NCI-H1092 treated with DMSO at 0.1 percent for 48 hours (cell line): ENCODE measurements at regions not wholly inside any gene's neighbourhood (a gene's known extent, or its start where the extent isn't known, plus 50 kb on each side); places are given as distances from the start of the nearest gene placed in this dataset.
A peak's percentile ranks its signal among the peaks of the same experiment; 100 is the strongest.

ENCODE experiments used
- DNase-seq: peaks from one replicate; lab custom pipeline; 2025; lab: John Stamatoyannopoulos, UW

DNA sequence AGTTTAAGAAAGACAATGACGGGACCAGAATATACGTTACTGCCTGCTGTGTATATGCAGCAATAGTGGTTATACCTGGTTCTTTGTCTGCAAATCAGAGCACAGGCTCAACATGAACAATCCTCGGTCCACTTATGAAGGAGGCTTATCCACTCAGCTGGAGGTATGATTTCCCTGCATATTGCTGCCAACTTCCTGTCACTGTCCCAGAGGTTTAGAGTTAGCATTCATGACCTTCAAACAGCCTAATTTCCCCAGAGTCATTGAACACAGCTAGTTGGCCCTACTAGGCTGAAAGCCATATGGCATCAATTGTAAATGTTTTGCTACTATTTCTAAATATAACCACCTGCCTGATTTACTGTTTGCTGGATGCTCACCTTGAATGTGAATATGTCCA is 224.9 kb upstream of the ZNF717 start:
- DNase-seq: peak; percentile 4

DNA sequence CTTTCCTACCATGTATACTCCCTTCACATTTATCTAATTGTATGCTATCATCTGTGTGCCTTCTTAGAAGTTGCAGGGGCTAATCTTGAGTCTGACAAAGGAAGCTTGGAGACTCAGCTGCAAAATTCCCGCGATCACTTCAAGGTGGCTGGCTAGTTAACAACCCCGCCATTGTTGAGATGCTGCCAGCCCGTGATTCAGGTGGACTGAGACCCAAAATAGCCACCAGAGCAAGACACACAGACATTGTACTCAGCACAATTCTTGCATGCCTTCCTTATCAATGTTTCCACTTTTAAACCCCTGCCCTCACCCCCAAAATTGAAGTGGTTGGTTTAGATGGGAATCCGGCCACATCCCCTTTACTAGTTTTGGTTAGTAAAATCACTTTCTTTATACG is 225.8 kb upstream of the ZNF717 start:
- DNase-seq: no peak

DNA sequence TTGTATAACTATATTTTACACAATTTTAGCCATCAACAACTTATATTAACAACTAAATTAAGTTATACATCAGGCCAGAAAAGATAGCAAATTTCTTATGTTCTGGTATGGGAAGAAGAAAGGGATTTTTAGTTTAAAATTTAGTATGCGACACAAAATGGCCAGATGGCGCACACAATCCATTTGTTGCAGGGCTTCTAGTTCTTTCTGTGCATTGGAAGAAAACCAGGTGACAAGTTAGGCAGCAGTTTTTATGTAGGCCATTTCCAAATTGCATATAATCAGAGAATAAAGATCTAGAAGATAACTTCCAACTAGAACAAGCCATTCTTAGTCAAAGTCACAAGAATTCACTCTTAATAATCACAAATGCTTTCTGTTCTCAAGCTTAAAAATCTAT is 230.1 kb upstream of the ZNF717 start:
- no peak for DNase-seq

DNA sequence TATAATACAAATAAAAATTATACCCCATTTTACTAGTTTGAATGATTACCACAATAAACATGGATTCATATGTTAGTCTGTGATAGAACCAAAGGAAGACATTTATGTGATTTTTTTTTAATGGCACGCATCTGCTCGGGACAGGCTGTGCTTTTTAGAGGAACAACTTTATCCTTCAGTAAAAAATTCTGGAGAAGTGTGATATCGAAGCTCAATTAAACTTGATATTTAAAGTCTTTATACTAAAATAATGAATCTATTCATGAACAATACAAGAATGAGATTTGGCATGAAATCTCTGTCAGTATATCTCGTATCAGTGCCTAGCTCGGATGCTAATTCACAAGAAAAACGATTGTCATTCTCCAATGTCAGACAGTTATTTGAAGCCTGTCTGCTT is 230.8 kb upstream of the ZNF717 start:
- no peak for DNase-seq

DNA sequence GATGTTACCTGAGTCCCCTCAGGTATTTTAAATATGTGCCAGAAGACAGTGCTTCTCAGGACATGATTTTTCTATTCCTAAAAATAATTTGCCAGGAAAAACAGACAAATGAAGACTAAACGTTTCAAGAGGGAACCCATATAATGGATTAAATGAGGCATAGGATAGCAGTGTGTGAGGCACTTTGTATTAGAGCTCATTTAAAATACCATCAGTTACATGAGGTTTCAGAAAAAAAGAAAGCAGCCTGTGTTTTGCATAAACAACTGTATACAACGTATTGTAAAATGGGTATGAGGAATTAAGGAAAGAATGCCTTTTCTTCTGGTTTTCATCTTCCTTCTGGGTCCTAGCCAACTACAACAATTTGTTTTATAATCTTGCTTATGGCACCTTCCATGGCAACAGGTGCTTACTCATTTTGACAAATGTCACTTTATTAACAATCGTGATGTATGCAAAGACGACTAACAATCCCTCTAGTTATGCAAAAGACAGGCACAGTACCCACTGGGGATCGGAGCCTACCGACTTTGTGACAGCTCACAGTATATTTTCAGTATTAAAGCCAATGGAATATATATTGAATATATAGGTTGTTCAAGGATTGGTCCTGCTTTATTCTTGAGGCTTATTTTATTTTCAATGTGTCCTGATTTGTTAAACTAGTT is 231.6 kb upstream of the ZNF717 start:
- no peak for DNase-seq

DNA sequence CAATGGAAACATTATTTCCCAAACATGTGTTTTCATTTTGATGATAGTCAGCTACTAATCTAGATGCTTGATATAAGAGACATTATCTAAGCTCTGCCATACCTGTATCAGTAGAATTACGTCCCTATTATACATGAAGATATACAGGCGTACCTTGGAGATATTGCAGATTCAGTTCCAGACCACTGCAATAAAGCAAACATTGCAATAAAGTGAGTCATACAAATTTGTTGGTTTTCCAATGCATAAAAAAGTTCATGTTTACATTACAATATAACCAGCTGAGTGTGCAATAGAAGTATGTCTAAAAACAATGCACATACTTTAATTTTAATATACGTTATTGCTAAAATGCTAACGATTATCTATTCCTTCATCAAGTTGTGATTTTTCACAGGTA is 236.0 kb upstream of the ZNF717 start:
- no peak for DNase-seq

DNA sequence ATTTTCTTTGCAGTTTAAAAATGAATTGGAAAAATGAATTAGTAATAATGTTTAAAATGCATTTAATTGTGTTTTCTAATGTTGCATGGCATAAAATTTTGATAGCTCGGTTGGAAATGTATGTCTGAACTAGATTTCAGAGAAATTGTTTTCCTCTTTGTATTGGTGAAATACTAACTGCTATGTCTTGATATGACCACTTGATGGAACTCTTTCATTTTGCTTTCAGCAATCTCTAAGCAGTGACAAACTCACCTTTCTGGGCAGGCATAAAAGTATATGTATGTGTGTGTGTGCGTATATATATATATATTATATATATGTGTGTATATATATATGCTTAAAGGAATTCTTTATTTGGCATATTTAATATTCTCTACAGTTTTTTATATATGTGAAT is 239.3 kb upstream of the ZNF717 start:
- no peak for DNase-seq

DNA sequence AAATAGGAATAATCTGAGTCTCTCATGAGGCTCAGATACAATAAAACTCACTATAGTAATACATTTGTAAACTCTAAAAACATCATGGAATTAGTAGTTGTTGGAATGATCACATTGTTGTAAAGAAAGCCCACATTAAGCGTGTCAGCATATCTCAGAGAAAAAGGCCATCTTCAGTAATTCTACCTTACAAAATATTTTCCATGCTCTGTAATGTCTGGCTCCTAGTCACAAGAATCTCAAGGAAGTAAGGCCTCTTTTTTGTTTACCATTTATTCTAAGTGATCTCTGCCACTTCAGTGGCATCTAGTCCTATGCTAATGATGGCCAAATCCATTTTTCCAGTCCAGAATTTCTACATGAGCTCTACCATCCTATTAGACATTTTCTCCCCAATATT is 240.2 kb upstream of the ZNF717 start:
- no peak for DNase-seq

DNA sequence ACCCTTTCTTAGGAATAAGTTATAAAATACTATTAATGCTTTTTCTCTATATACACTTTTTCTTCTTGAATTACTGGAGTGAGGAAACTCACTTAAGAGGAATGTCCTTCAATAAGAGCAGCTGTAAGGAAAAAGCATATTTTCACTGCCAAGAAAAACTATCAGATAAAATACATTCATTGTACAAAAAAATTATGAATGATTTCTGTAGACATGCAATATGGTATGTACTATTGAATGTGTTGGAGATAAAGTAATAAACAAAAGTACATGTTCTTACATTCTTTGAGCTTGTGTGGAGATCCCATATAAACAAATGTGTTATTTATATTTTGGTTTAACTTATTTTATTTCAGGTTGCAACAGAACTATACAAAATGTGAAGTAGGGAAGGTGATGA is 241.0 kb upstream of the ZNF717 start:
- no peak for DNase-seq

DNA sequence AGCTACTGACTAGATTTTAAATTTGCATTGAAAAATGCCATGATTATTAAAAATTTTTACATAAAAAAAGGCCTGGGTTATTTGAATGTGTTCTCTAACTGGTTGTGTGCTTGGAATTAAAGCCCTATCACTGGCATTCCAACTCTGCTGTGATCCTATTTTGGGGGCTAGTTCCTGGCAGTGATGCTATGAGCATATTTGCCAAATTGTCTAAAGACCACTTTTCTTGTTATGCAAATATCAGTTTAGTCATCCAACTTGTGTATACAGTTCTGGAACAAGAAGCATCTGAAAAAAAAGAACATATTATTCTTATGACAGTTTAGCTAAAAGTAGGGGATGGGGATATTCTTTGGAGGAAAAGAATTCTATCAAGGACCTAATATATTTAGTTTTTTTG is 243.4 kb upstream of the ZNF717 start:
- DNase-seq: no peak

DNA sequence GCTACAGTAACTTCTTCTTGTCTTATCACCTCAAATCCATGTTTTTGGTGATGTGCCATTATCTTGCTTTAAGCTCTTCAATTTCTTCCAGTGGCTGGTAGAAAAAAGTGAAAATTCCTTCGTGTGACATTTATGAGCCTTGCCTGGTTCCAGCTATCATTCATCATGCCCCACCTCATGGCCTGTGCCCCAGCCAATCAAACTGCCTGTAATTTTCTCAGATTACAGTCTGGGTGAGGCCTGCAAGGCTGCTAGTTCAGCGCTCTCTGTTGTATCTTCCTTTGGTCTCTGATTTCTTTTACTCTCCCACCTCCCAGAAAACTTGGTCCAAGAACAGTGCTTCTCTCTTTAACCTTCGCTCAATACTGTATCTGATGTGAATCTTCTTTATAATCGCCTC is 249.3 kb upstream of the ZNF717 start:
- DNase-seq: no peak

DNA sequence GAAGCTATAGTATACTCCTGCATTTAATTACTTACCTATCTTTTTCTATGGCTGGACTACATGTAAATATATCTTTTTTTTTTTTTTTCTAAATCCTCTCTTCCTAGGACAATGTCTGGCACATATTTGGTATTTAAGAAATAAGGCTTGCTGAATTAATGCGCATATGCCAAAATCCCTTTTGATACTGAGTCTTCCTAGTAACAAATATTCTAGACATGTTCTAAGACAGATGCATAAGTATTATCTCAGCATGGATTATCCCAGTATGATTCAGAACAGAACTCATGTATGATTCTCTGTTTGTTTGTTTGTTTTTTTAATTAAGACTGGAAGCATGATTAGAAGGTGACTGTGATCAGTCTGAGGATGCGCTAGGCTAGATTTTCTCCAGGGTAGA is 249.8 kb upstream of the ZNF717 start:
- DNase-seq: no peak

DNA sequence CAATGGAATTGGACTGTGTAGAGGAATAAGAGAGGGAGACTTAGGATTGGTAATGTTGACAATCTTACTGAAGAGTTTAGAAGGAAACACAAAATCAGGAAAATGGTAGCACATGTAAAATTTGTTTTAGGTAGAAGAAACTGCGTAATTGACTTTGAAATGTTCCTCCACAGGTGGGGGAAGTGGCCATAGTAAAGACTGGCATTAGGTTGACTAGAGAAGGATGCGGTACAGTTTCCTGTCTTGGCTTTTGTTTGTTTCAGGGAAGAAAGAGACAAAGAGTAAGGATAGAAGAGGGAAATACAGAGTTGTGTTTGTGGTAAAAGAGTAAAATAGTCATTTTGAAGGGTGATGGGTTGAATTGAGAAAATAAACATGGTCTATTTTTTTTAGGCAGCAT is 253.6 kb upstream of the ZNF717 start:
- no peak for DNase-seq

DNA sequence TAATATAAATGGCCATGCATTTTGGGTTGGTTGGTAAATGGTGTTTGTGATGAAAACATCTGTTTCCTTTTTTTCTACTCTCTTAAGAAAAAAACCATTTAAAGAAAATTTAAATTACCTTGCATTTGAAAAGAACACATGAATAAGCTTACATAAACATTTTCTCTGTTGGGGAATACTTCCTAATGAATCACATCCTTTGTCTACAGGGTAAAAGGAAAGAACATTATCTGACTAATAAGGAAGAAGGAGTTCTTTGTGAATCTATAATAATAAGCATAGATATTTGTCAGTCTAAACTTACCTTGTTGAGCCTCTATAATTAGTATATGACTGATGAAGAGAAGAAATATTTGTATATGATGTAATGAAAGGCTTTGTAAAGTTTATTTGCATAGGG is 254.1 kb upstream of the ZNF717 start:
- no peak for DNase-seq

DNA sequence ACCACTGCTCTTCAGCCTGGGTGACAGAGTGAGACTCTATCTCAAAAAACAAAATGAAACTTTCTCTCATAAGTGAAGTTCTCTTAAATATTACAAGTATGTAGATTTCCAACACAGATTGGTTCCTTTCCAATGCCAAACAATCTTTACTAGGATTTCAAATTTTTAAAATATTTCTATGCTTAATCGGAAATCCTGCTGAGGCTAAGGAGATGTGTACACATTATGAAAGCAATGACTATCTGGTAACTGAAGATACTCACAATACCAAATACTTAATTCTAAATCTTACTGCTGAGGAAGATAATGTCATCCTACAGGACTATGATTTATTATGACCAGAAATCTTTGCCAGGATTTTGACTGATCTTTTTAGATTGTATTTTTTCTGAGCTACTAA is 255.6 kb upstream of the ZNF717 start:
- no peak for DNase-seq

DNA sequence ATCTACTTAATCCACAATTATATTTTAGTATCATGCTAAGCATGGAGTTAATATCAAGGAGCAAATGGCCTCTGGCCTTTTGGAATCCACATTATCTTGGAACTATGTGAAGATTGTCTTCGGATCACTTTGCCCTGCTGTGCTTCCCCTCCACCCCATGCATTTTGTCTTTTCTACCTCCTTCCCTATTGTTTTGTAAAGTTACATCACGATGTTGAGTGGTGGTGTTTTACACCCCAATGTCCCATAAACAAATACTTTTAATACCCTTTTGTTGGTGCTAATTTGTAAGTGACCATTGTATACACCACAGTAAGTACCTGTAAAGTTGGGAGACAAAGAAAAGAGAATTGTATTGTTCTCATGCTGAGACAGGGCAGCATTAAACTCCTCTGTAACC is 258.4 kb upstream of the ZNF717 start:
- no peak for DNase-seq

DNA sequence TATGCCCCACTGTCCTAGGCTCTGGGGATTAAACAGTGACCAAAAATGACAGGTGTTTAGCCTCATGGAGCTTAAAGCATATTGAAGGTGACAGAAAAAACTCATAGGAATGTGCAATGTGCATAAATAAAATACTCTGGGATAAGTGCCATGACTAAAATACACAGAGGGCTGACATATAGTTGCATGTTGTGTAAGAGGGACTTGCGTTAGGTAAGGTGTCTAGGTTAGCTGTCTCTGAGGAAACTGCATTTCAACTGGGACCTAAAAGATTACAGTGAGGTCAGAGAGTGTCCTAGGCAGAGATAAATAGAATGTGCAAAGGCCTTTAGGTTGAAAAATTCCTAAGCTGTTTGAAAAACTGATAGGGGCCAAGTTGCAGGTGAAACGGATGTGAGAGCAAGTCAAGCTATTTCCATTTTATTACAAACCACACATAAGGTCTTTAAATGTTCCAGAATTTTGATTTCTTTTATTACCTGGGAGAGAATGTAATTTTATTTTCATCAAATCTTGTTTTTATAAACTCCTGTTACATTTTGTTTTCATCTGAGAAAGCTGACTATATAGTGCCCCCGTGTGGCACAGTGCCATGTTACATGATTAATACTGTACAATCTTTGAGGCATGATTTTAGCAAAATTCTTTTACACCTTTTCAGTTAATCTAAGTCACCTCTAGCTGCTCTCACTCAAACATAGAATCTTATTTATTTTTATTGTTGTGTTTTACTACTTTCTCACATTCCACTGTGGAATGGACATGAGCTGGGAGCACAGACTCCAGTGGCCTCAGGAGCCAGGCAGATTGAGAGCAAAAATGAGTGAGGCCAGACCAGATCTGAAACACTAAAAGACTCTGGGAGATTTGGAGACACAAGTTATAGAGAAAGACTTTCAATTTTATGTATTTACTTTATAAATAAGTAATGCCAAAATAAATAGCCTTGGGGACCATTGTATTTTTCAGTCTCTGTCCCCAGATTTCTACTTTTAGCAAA is 259.6 kb upstream of the ZNF717 start:
- DNase-seq: peak; percentile 0

DNA sequence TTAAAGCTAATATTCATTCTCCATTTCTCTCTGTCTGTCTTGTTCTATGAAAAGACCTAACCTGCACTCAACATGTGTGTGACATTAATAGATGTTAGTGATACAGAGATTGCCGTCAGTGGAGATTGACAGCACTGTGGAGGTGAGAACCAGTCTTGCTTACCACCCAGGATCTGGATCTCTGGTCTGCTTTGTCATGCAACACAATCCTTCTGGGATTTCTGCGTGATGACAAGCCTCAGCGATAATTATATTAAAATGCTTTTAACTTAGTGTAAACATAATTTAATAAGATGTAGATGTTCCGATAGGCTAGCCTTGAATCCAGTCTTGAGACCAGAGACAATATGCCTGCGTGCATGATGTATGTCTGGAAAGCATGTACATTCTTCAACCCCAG is 262.0 kb upstream of the ZNF717 start:
- no peak for DNase-seq

DNA sequence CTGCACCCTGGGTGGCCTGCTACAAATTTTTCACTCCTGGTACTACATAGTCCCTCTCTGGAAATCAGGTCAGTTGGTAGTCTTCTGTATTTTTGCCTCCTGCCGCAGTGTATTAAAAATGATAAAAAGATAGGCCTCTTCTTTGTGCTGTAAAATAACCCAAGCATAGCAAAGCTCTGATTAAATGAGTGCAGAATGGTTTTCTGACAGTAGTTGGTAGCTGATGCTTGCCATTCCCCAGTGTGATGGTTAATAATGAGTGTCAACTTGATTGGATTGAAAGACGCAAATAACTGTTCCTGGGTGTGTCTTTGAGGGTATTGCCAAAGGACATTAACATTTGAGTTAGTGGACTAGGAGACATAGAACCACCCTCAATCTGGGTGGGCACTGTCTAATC is 264.4 kb upstream of the ZNF717 start:
- no peak for DNase-seq

DNA sequence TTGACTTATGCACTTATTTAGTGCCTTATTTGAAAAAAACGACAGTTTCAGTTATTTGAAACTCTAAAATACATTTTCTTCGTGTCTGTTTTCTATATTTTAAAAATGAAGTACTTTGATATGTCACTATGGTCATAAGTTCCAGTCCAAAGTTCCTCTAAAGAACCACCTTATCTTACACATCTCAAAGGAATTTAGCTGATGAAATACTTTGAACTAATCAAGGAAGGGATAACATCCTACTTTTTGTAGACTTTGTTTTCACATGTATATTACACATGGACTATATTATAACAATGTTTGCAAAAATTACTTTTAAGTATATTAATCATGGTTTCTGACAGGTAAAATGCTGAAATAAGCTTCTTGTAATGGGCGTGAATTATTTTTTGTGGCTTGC is 265.8 kb upstream of the ZNF717 start:
- DNase-seq: no peak

DNA sequence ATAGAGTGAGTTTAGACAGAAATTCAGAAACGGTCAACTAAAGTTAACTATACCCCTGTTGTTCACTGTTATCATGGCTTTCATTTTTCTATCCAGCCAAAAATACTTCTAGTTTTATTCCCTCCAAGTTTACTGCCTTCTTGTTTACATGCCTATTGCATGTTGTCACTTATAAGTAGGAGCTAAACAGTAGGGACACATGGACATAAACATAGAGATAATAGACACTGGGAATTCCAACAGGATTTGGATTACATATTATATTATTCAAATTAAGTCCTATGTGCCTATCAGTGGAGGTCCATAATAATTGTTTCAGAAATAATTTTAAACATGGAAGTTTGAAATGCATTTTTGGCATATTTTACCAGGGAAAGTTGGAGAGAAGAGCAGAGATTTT is 269.1 kb upstream of the ZNF717 start:
- DNase-seq: no peak

DNA sequence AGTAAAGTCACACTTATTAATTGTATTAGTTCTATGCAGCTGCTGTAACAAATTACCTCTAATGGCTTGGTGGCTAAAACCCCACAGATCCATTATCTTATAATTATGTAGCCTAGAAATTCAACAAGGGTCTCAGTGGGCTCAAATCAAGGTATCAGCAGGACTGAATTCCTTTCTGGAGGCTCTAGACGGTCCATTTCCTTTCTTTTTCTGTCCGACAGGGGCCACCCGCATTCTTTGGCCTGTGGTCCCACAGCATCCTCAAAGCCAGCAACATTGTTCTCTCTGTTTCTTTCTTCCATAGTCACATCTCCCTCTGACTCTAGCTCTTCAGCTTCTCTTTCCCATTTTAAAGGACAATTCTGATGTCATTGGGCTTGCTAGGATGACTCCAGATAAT is 276.3 kb upstream of the ZNF717 start:
- no peak for DNase-seq

DNA sequence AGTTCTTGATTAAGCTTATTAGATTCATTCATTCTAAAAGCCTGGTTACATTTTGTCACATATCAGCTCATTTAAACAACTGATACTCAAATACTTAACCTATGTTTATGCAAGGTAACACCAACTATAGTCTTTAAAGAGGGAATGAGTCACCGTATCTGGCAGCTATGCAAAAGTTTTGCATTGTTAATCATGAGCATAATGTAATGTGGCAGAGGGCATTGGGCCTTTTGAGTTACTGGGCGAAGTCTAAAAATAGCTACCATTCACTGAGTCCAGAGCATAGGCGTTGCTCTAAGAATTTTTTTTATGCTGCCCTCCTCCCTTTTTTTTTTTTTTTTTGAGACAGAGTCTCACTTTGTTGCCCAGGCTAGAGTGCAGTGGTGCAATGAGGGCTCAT is 277.7 kb upstream of the ZNF717 start:
- DNase-seq: no peak

DNA sequence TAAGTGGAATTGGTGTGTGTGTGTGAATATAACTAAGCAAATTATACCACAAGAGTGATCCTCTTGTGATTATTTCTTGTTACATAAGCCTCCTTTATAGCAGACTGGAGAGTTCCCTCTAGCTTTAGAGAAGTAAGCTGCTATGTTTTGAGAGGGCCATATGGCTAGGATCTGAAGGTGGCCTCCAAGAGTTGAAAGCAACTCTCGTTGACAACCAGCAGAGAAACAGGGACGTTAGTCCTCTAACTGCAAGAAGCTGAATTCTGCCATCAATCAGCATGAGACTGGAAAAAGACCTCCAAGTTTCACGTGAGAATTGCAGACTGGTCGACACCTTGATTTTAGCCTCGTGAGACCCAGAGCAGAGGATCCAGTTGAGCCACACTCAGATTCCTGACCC is 278.5 kb upstream of the ZNF717 start:
- DNase-seq: no peak
